GM10266 (cell line): ENCODE measurements at regions not wholly inside any gene's neighbourhood (a gene's known extent, or its start where the extent isn't known, plus 50 kb on each side); places are given as distances from the start of the nearest gene placed in this dataset.
"Not testable (repeated sequence)": the region's sequence is repeated elsewhere in the genome, so short reads cannot be mapped to it uniquely, and the experiment has no call there.

Experiments
- DNase-seq: peaks from one replicate; pipeline ENCODE4 v3.0.0; 2012; ENCODE audit errors: extremely low spot score
- TF ChIP-seq, protein P1 (sequence below): IDR thresholded peaks from 2 replicates; pipeline ENCODE4 v1.5.1; 2012; ENCODE audit warnings: mild to moderate bottlenecking, low read depth; ENCODE audit not compliant: control insufficient read depth, insufficient read depth; ENCODE audit errors: missing control alignments

DNA sequence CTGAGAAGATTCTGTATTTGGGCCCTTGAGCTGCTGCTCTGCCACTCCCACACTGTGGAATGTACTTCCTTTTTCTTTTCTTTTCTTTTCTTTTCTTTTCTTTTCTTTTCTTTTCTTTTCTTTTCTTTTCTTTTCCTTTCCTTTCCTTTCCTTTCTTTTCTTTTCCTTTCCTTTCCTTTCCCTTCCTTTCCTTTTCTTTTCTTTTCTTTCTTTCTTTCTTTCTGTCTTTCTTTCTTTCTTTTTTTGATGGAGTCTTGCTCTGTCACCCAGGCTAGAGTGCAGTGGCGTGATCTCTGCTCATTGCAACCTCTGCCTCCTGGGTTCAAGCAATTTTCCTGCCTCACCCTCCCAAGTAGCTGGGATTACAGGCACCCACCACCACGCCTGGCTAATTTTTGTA lies 89.8 kb downstream of the DNAAF6 start:
- DNase-seq = not testable (repeated sequence)

DNA sequence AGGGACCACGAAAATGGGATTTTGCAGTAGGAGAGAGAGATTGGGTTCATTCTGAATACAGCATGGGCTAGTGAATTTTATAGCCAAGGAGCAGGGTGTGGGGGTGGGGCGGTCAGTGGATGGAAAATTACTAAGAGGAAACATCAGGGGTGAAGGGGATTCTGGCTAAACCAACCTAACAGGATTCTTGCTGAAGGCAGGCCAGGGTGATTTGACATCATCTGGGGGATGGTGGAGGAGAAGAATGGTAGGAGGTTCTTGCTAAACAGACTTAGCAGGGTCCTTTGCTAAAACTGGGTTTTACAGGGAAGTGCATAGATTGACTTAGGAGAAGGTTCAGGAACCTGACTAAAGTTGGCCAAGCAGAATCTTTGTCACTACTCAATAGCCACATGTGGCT lies 91.9 kb downstream of the DNAAF6 start:
- no peak for DNase-seq
- TF ChIP-seq, protein P1, sequence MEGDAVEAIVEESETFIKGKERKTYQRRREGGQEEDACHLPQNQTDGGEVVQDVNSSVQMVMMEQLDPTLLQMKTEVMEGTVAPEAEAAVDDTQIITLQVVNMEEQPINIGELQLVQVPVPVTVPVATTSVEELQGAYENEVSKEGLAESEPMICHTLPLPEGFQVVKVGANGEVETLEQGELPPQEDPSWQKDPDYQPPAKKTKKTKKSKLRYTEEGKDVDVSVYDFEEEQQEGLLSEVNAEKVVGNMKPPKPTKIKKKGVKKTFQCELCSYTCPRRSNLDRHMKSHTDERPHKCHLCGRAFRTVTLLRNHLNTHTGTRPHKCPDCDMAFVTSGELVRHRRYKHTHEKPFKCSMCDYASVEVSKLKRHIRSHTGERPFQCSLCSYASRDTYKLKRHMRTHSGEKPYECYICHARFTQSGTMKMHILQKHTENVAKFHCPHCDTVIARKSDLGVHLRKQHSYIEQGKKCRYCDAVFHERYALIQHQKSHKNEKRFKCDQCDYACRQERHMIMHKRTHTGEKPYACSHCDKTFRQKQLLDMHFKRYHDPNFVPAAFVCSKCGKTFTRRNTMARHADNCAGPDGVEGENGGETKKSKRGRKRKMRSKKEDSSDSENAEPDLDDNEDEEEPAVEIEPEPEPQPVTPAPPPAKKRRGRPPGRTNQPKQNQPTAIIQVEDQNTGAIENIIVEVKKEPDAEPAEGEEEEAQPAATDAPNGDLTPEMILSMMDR = no peak

DNA sequence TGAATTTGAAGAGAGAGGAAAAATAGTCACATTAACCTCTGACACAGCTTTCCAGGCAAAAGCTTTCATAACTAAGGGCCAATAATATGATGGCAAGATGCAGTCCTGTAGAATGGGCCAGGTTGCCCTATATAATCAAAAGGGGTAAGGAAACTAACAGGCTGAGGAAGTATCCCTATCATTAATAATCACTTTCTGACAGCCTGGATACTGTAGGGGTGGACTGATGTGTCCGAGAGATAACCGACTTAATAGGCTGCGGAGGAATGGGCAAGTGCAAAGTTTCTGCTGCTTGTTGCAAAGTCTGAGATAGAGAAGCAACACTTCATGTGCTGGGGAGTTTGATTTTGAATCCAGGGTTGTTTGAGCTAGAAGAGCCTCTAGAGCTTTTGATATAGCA lies 94.8 kb downstream of the DNAAF6 start:
- TF ChIP-seq, protein P1 = no peak

DNA sequence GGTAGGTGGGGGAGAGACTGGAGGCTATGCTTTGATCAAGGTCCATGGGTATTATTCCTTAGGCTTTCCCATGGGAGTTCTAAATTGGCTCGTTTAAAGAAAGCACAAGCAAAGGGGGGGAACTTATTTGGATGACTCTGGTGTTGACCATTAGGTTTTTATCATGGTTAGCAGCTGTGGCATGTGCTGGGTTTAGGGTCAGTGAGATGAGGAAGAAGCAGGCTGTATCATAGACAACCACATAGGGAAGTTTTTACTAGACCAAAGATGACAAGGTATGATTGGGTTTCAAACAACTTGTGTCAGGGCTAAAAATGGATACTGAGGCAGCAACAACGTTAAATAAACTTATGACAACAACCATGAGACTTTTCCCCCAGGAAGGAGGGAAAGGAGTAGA lies 97.7 kb downstream of the DNAAF6 start:
- no peak for DNase-seq
- TF ChIP-seq, protein P1 = no peak

More for the DNA sequence above, 94.8 kb downstream of the DNAAF6 start:
- DNase-seq = no peak

DNA sequence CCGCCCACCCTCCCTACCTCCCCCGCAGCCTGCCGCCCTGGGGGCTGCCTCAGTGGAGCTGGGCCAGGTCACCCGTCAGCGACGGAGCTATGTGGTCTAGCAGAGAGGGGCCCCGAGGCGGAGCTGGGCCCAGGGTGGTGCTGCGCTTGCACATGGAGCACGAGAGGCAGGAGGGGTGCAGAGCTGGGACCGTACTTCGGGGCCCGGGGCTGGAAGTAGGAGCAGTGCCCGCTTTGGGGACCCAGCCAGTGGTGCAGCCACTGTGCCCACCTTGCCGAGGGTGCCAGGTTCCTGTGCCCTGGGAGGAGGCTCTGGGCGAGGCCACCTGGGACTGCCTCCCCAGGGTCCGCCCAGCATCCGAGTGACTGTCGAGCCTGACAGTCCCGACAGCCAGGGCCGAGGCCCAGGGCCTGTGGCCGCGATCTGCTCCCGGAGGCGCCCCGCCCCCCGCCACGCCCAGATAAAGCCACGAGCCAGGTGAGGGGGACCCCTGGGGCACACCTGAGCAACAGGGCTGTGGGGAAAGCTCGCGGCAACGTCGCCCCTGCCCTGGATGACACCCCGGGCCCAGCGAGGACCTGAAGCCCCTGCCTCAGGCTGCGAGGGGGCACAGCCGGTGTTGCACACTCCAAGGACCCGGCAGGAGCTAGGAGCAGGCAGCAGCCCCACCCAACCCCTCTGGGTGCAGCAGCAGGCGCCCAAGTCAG lies 117.5 kb downstream of the DNAAF6 start:
- no peak for DNase-seq

DNA sequence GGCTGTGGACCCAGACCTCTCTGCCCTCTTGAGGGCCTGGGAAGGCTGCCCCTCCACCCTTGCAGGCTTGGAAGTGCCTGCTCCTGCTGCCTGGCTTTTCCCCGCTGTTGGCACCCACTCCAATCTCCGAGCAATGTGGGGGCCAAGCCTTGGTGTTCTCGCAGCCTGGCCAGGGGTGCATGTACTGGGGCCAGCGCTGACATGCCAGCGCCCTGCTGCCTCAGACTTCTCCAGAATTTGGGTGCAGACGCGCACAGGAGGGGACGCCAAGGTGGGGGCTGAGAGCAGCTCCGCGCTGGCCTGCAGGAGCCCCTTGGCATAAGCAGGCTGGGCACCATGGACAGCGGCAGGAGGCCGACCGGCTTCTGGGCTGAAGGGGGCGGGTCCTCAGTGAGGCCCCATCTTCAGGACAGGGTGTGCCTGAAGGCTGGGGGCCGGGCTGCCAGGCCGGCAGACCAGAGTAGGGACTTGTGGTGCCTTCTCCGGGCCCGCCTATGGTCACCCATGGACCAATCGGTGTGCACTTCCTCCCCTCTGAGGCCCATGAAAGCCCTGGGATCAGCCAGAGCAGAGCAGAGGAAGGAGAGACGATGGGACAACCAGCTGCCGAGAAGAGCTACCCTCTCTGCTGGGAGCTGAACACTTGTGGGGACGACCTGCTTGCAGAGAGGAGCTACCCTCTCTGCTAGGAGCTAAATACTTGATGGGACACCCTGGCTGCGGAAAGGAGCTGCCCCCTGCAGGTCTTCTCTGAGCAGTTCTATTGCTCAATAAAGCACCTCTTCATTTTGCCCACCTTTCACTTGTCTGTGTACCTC lies 118.3 kb downstream of the DNAAF6 start:
- DNase-seq = no peak
- TF ChIP-seq, protein P1 = no peak

More for the DNA sequence above, 117.5 kb downstream of the DNAAF6 start:
- TF ChIP-seq, protein P1 = no peak

DNA sequence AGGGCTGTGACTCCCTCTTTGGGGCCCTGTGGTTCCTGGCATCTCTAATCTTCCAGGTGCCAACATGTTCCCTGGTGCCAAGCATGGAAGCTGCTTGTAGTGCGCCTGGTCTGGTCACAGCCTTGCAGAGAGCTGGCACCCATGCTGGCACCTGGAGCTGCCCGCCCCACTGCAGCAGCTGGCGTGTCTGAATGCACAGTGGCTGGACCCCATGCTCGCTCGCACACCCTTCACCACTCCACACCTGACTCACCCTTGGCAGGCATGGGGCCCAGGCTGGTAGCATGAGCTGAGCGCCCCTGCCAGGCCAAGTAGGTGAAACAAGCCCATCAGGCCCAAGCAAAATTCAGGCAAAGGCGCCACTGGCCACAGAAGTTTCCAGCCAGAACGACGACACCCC lies 119.1 kb downstream of the DNAAF6 start:
- TF ChIP-seq, protein P1 = no peak
- DNase-seq = no peak
